ENCODE measurements at regions not wholly inside any gene's neighbourhood (a gene's known extent, or its start where the extent isn't known, plus 50 kb on each side); places are given as distances from the start of the nearest gene placed in this dataset.

DNA sequence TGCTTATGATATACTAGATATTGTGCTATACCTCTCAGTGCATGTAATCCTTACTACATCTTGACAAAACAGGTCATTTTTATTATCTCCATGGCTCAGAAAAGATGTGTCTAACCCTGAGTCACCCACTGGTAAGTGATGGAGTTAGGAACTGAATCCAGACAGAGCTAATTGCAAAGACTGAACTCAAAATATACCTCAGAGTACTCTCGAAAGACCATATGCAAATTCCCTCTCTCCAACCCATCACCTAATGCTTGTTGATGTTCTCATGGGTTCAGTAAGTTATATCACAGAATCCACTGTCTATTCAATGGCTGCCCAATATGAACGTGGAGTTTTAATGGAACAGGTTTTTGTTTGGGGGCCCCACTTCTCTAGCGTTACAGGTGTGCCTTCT lies 246.0 kb downstream of the PMP22 start:
- no peaks in the 10 kb centered on the region for H3K36me3 Mint-ChIP-seq
- Histone ChIP-seq H3K27ac (ENCODE audit: low read length) (no peak overlapping the region), H3K36me3 (ENCODE audit: control insufficient read depth, insufficient read depth, low read length) (no peaks in the 10 kb centered on the region), H3K9me3 (ENCODE audit: control insufficient read depth, insufficient read depth, low read length) (no peaks in the 10 kb centered on the region), H3K4me3 (ENCODE audit: low read length) (no peak overlapping the region), H3K4me1 (ENCODE audit: control insufficient read depth, insufficient read depth, low read length) (no peaks in the 10 kb centered on the region), H3K27me3 (ENCODE audit: control insufficient read depth, insufficient read depth, low read length) (no peaks in the 10 kb centered on the region)
- ATAC-seq (no peak), DNase-seq (no peak)
- no peaks in the 10 kb centered on the region for H3K4me1 Mint-ChIP-seq
- no peak overlapping the region for H3K4me3 Mint-ChIP-seq
- no peaks in the 10 kb centered on the region for H3K9me3 Mint-ChIP-seq
- intact Hi-C loops (cut with micrococcal nuclease): no loop called here
- no peaks in the 10 kb centered on the region for H3K27me3 Mint-ChIP-seq (ENCODE audit: low read depth in 2 of 2)
- TF ChIP-seq, protein P1, sequence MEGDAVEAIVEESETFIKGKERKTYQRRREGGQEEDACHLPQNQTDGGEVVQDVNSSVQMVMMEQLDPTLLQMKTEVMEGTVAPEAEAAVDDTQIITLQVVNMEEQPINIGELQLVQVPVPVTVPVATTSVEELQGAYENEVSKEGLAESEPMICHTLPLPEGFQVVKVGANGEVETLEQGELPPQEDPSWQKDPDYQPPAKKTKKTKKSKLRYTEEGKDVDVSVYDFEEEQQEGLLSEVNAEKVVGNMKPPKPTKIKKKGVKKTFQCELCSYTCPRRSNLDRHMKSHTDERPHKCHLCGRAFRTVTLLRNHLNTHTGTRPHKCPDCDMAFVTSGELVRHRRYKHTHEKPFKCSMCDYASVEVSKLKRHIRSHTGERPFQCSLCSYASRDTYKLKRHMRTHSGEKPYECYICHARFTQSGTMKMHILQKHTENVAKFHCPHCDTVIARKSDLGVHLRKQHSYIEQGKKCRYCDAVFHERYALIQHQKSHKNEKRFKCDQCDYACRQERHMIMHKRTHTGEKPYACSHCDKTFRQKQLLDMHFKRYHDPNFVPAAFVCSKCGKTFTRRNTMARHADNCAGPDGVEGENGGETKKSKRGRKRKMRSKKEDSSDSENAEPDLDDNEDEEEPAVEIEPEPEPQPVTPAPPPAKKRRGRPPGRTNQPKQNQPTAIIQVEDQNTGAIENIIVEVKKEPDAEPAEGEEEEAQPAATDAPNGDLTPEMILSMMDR (IDR thresholded peaks at IDR 0.05): no peak
- 75% methylated on average over 3 of the region's 3 CpGs for WGBS (ENCODE audit: insufficient coverage)
- H3K27ac Mint-ChIP-seq: no peak overlapping the region

DNA sequence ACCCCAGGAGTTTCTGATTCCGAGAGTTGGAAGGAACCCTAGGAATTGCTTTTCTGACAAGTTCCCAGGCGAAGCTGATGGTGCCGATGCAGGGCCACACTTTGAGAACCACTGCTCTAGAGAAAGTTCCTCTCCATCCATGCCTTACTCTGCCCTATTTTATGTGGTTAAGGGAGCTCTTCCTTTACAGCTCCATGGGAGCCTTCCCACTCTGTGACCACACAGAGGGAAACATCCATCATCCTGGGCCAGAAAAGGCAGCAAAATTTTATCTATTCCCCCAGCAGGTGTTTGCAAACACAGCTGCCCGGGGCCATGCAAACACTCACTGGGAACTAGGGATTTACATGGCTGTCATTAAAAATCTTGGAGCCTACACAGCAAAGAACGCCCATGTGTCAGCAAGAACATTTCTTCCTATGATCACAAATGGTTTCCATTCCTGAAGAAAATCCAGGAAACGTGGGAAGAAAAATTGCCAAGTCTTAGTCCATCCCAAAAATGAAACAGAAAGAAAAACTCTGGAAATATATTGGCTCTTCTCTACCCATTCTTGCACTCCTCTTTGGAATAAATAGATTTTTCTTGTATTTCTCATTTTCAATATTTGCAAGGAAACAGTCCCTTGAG lies 252.7 kb downstream of the PMP22 start:
- H3K27me3 Mint-ChIP-seq (ENCODE audit: low read depth in 2 of 2): peaks cover 0 to 8% of the 10 kb centered on the region in 2 donors
- H3K4me1 Mint-ChIP-seq: no peaks in the 10 kb centered on the region
- H3K4me3 ChIP-seq (ENCODE audit: low read length): no peak overlapping the region
- 50% methylated on average over 6 of the region's 6 CpGs for WGBS (ENCODE audit: insufficient coverage)
- H3K4me1 ChIP-seq (ENCODE audit: control insufficient read depth, insufficient read depth, low read length): no peaks in the 10 kb centered on the region
- TF ChIP-seq, protein P1 (IDR thresholded peaks at IDR 0.05): no peak
- DNase-seq (no peak), ATAC-seq (no peak)
- no peaks in the 10 kb centered on the region for H3K9me3 Mint-ChIP-seq
- H3K27ac ChIP-seq (ENCODE audit: low read length): no peak overlapping the region
- H3K27me3 ChIP-seq (ENCODE audit: control insufficient read depth, insufficient read depth, low read length): no peaks in the 10 kb centered on the region
- H3K9me3 ChIP-seq (ENCODE audit: control insufficient read depth, insufficient read depth, low read length): no peaks in the 10 kb centered on the region
- H3K4me3 Mint-ChIP-seq: no peak overlapping the region
- intact Hi-C loops (cut with micrococcal nuclease): no loop called here
- no peaks in the 10 kb centered on the region for H3K36me3 ChIP-seq (ENCODE audit: control insufficient read depth, insufficient read depth, low read length)
- H3K36me3 Mint-ChIP-seq: no peaks in the 10 kb centered on the region
- H3K27ac Mint-ChIP-seq: no peak overlapping the region

DNA sequence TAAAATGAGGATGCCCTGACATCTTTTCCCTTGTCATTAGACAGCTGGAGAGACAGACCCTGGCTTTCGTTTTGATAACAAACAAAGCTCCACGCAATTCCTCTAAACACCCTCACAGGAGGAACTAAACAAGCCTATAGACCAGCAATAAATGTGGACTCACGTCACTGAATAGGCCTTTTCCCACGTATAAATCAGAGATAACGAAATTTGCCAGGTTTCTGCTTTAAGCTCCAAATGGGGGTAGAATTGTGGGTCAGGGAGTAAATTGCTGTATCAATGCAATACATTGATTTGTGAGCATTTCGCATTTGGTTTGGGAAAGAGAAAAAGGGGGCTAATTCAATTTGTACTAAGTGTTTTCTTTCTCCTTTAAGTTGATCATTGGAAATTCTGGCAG lies 256.0 kb downstream of the PMP22 start:
- intact Hi-C loops (cut with micrococcal nuclease): no loop called here
- H3K4me3 ChIP-seq (ENCODE audit: low read length): no peak overlapping the region
- H3K27me3 ChIP-seq (ENCODE audit: control insufficient read depth, insufficient read depth, low read length): no peaks in the 10 kb centered on the region
- TF ChIP-seq, protein P1 (IDR thresholded peaks at IDR 0.05): no peak
- peaks cover 0 to 8% of the 10 kb centered on the region in 2 donors for H3K27me3 Mint-ChIP-seq (ENCODE audit: low read depth in 2 of 2)
- no peaks in the 10 kb centered on the region for H3K9me3 ChIP-seq (ENCODE audit: control insufficient read depth, insufficient read depth, low read length)
- no peaks in the 10 kb centered on the region for H3K4me1 Mint-ChIP-seq
- H3K36me3 ChIP-seq (ENCODE audit: control insufficient read depth, insufficient read depth, low read length): no peaks in the 10 kb centered on the region
- no peaks in the 10 kb centered on the region for H3K4me1 ChIP-seq (ENCODE audit: control insufficient read depth, insufficient read depth, low read length)
- H3K27ac ChIP-seq (ENCODE audit: low read length): no peak overlapping the region
- no peaks in the 10 kb centered on the region for H3K9me3 Mint-ChIP-seq
- no peaks in the 10 kb centered on the region for H3K36me3 Mint-ChIP-seq
- no peak overlapping the region for H3K27ac Mint-ChIP-seq
- no peak for ATAC-seq
- H3K4me3 Mint-ChIP-seq: no peak overlapping the region
- WGBS (ENCODE audit: insufficient coverage): 69% methylated on average over 6 of the region's 6 CpGs
- no peak for DNase-seq

DNA sequence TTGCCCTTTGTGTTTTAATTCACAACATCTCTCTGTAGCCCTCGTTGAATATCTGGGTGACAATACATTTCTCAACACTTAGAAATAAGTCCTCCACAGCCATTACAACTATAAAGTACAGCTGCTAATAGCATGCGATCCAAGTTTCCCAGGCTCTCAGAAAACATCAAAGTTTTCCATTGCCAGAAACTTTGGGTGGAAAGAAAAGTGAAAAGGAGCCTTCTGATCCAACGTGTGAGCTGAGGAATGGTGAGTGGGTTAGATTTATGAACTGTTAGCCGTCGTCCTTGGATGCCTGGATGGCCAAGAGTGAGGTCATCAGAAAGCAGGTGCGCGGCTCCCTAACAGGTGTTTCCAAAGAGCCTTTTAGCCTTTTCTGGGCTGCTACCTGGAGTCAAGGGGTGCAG lies 258.0 kb downstream of the PMP22 start:
- TF ChIP-seq, protein P1 (IDR thresholded peaks at IDR 0.05): no peak
- DNase-seq (no peak), ATAC-seq (no peak)
- Mint-ChIP-seq H3K4me1 (no peaks in the 10 kb centered on the region), H3K9me3 (no peaks in the 10 kb centered on the region), H3K27ac (no peak overlapping the region), H3K4me3 (no peak overlapping the region), H3K36me3 (no peaks in the 10 kb centered on the region), H3K27me3 (ENCODE audit: low read depth in 2 of 2) (peaks cover 3 to 8% of the 10 kb centered on the region in 2 donors)
- no peaks in the 10 kb centered on the region for H3K9me3 ChIP-seq (ENCODE audit: control insufficient read depth, insufficient read depth, low read length)
- 85% methylated on average over 7 of the region's 7 CpGs for WGBS (ENCODE audit: insufficient coverage)
- intact Hi-C loops (cut with micrococcal nuclease): no loop called here
- H3K4me3 ChIP-seq (ENCODE audit: low read length): no peak overlapping the region
- no peaks in the 10 kb centered on the region for H3K4me1 ChIP-seq (ENCODE audit: control insufficient read depth, insufficient read depth, low read length)
- no peaks in the 10 kb centered on the region for H3K27me3 ChIP-seq (ENCODE audit: control insufficient read depth, insufficient read depth, low read length)
- H3K27ac ChIP-seq (ENCODE audit: low read length): no peak overlapping the region
- H3K36me3 ChIP-seq (ENCODE audit: control insufficient read depth, insufficient read depth, low read length): no peaks in the 10 kb centered on the region

Measured in natural killer cell (primary cell).